ENCODE measurements at regions not wholly inside any gene's neighbourhood (a gene's known extent, or its start where the extent isn't known, plus 50 kb on each side); places are given as distances from the start of the nearest gene placed in this dataset.
A peak's percentile ranks its signal among the peaks of the same experiment; 100 is the strongest.

DNA sequence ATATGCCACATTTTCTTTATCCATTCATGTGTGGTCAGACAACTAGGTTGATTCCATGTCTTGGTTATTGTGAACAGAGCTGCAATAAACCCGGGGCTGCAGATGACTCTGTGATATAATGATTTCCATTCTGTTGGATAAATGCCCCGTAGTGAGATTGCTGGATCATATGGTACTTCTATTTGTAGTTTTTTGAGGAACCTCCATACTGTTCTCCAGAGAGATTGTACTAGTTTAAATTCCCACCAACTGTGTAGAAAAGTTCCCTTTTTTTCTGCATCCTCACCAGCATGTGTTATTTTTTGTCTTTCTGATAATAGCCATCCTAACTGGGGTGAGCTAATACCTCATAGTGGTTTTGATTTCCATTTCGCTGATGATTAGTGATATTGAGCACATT lies 62.2 kb upstream of the MAP3K4 start:
- Mint-ChIP-seq H3K27me3 (ENCODE audit: insufficient read depth) (no peaks in the 10 kb centered on the region), H3K9me3 (peaks cover 3% of the 10 kb centered on the region), H3K4me1 (peaks cover 16% of the 10 kb centered on the region), H3K4me3 (no peak overlapping the region), H3K36me3 (ENCODE audit: low read depth) (peaks cover 50% of the 10 kb centered on the region), H3K27ac (no peak overlapping the region)
- Histone ChIP-seq H3K4me1 (ENCODE audit: control insufficient read depth, insufficient read depth, low read length) (no peaks in the 10 kb centered on the region), H3K27me3 (ENCODE audit: control insufficient read depth, insufficient read depth, low read length, poor library complexity, severe bottlenecking) (no peaks in the 10 kb centered on the region), H3K36me3 (ENCODE audit: control insufficient read depth, insufficient read depth, low read length) (peaks cover 66% of the 10 kb centered on the region), H3K9ac (ENCODE audit: extremely low read depth, low read length, poor library complexity, severe bottlenecking) (no peak overlapping the region), H3K4me3 (ENCODE audit: low read length) (no peak overlapping the region), H3K27ac (ENCODE audit: low read depth, low read length) (no peak overlapping the region), H3K9me3 (ENCODE audit: control insufficient read depth, low read length) (peaks cover 4% of the 10 kb centered on the region)
- DNase-seq: no peak
- WGBS, 2 experiments (ENCODE audit: insufficient coverage in 1 of 2, insufficient read length in 1 of 2): 96% methylated on average over 3 of the region's 3 CpGs; no CpG with 5 or more reads in 1 of the 2 experiments
- TF ChIP-seq, protein P1, sequence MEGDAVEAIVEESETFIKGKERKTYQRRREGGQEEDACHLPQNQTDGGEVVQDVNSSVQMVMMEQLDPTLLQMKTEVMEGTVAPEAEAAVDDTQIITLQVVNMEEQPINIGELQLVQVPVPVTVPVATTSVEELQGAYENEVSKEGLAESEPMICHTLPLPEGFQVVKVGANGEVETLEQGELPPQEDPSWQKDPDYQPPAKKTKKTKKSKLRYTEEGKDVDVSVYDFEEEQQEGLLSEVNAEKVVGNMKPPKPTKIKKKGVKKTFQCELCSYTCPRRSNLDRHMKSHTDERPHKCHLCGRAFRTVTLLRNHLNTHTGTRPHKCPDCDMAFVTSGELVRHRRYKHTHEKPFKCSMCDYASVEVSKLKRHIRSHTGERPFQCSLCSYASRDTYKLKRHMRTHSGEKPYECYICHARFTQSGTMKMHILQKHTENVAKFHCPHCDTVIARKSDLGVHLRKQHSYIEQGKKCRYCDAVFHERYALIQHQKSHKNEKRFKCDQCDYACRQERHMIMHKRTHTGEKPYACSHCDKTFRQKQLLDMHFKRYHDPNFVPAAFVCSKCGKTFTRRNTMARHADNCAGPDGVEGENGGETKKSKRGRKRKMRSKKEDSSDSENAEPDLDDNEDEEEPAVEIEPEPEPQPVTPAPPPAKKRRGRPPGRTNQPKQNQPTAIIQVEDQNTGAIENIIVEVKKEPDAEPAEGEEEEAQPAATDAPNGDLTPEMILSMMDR (conservative IDR thresholded peaks at IDR 0.05): no peak

DNA sequence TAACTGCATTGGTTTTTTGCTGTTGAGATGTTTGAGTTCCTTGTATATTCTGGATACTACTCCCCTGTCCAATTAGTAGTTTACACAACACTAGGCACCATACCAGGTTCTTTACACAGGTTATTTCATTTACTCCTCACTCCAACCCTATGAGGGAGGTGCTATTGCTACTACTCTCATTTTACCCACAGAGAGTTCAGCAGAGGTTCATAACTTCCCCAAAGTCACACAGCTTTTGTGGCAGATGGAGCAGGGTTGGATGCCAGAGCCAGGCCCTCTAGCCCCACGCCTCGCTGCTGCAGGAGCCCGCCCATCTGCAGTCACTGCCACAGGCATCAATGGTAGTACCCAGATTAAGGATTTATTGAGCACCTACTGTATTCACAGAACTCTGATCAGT lies 61.7 kb upstream of the MAP3K4 start:
- Histone ChIP-seq H3K4me3 (ENCODE audit: low read length) (no peak overlapping the region), H3K27ac (ENCODE audit: low read depth, low read length) (no peak overlapping the region), H3K9me3 (ENCODE audit: control insufficient read depth, low read length) (peaks cover 9% of the 10 kb centered on the region), H3K36me3 (ENCODE audit: control insufficient read depth, insufficient read depth, low read length) (peaks cover 64% of the 10 kb centered on the region), H3K27me3 (ENCODE audit: control insufficient read depth, insufficient read depth, low read length, poor library complexity, severe bottlenecking) (no peaks in the 10 kb centered on the region), H3K9ac (ENCODE audit: extremely low read depth, low read length, poor library complexity, severe bottlenecking) (no peak overlapping the region), H3K4me1 (ENCODE audit: control insufficient read depth, insufficient read depth, low read length) (no peaks in the 10 kb centered on the region)
- H3K36me3 Mint-ChIP-seq (ENCODE audit: low read depth): peaks cover 48% of the 10 kb centered on the region
- TF ChIP-seq, protein P1 (conservative IDR thresholded peaks at IDR 0.05): no peak
- DNase-seq: no peak
- peaks cover 16% of the 10 kb centered on the region for H3K4me1 Mint-ChIP-seq
- H3K9me3 Mint-ChIP-seq: peaks cover 3% of the 10 kb centered on the region
- no peak overlapping the region for H3K27ac Mint-ChIP-seq
- H3K4me3 Mint-ChIP-seq: no peak overlapping the region
- H3K27me3 Mint-ChIP-seq (ENCODE audit: insufficient read depth): no peaks in the 10 kb centered on the region
- WGBS, 2 experiments (ENCODE audit: insufficient coverage in 1 of 2, insufficient read length in 1 of 2): 87 to 95% methylated on average over 3 of the region's 3 CpGs

DNA sequence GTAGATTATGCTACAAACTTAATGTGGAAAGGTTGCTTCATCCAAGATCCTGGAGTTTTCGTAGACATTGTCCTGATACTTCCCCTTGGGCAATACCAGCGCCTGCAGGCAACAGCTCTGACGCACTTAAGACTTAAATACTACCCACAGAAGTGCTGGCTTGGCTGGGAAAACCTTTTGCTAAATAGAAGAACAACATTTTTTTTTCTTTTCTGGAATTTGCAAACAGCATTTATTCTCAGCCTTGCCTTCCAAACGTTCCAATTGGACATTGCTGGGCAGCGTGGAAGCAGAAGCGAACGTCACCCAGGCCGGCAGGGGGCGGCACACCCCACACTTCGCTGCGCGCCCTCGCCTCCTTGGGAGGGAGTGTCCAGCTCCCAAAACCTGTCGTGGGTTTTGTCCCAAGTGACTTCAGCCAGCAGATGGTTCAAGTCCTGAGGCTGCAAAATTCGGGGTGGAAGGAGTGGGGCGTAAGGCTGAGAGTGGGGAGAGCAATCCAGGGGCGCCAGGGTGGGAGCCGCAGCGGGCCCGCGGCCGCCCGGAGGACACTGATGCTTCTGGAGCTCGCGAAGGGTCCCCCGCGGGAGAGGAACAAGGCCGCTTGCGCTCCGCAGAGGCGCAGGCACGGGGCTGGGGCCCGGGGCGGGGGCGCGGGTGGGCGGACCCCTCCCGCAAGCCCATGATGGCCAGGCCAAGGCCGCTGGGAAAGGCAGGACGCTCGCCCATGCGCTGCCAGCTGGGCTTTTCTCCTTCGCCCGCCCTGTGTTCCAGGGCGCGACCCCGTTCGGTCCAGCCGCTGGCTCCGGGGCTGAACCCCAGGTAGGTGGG lies 60.8 kb upstream of the MAP3K4 start:
- 28 to 33% methylated on average over 13 to 50 of the region's 50 CpGs for WGBS, 2 experiments (ENCODE audit: insufficient coverage in 1 of 2, insufficient read length in 1 of 2)
- peak overlapping the region; percentile 78 for H3K27ac Mint-ChIP-seq
- no peak overlapping the region for H3K27ac ChIP-seq (ENCODE audit: low read depth, low read length)
- peak overlapping the region; percentile 67 for H3K4me3 Mint-ChIP-seq
- peaks cover 16% of the 10 kb centered on the region for H3K4me1 Mint-ChIP-seq
- DNase-seq: peak; percentile 93
- H3K27me3 ChIP-seq (ENCODE audit: control insufficient read depth, insufficient read depth, low read length, poor library complexity, severe bottlenecking): no peaks in the 10 kb centered on the region
- no peaks in the 10 kb centered on the region for H3K27me3 Mint-ChIP-seq (ENCODE audit: insufficient read depth)
- H3K9ac ChIP-seq (ENCODE audit: extremely low read depth, low read length, poor library complexity, severe bottlenecking): no peak overlapping the region
- H3K9me3 Mint-ChIP-seq: peaks cover 3% of the 10 kb centered on the region
- TF ChIP-seq, protein P1 (conservative IDR thresholded peaks at IDR 0.05): peak; percentile 98
- peaks cover 39% of the 10 kb centered on the region for H3K36me3 Mint-ChIP-seq (ENCODE audit: low read depth)
- H3K4me1 ChIP-seq (ENCODE audit: control insufficient read depth, insufficient read depth, low read length): no peaks in the 10 kb centered on the region
- peaks cover 67% of the 10 kb centered on the region for H3K36me3 ChIP-seq (ENCODE audit: control insufficient read depth, insufficient read depth, low read length)
- H3K4me3 ChIP-seq (ENCODE audit: low read length): no peak overlapping the region
- H3K9me3 ChIP-seq (ENCODE audit: control insufficient read depth, low read length): peaks cover 18% of the 10 kb centered on the region
